Kidney tubule cell (primary cell): ENCODE measurements at regions not wholly inside any gene's neighbourhood (a gene's known extent, or its start where the extent isn't known, plus 50 kb on each side); places are given as distances from the start of the nearest gene placed in this dataset.

Source experiments
- DNase-seq: peaks from one replicate; pipeline ENCODE4 v3.0.0-alpha.2; 2018; ENCODE audit warnings: low spot score

GRCh38 chr10:78905015-78905956, 163.5 kb upstream of the ZMIZ1 start:
- no peak for DNase-seq

GRCh38 chr10:78905957-78906308, 162.8 kb upstream of the ZMIZ1 start:
- DNase-seq: no peak

GRCh38 chr10:78906734-78907390, 161.9 kb upstream of the ZMIZ1 start:
- no peak for DNase-seq

GRCh38 chr10:78907551-78908211, 161.1 kb upstream of the ZMIZ1 start:
- DNase-seq: no peak

- DNase-seq: no peak
These were observed 159.5 kb upstream of the ZMIZ1 start for GRCh38 chr10:78909221-78909620.

- DNase-seq: no peak
These were observed 158.7 kb upstream of the ZMIZ1 start for GRCh38 chr10:78910021-78910420.

- no peak for DNase-seq
These were observed 158.3 kb upstream of the ZMIZ1 start for GRCh38 chr10:78910476-78910875.

- no peak for DNase-seq
These were observed 157.9 kb upstream of the ZMIZ1 start for GRCh38 chr10:78910886-78911285.

GRCh38 chr10:78911533-78912340, 157.0 kb upstream of the ZMIZ1 start:
- no peak for DNase-seq

- DNase-seq: no peak
These were observed 156.2 kb upstream of the ZMIZ1 start for GRCh38 chr10:78912361-78913218.

- no peak for DNase-seq
These were observed 155.3 kb upstream of the ZMIZ1 start for GRCh38 chr10:78913219-78914059.

GRCh38 chr10:78914060-78914378, 154.7 kb upstream of the ZMIZ1 start:
- DNase-seq: no peak

GRCh38 chr10:78914502-78915189, 154.1 kb upstream of the ZMIZ1 start:
- no peak for DNase-seq

- DNase-seq: no peak
These were observed 153.6 kb upstream of the ZMIZ1 start for GRCh38 chr10:78915190-78915518.

GRCh38 chr10:78916227-78916626, 152.5 kb upstream of the ZMIZ1 start:
- no peak for DNase-seq

- DNase-seq: no peak
These were observed 149.4 kb upstream of the ZMIZ1 start for GRCh38 chr10:78919181-78919966.

- no peak for DNase-seq
These were observed 148.8 kb upstream of the ZMIZ1 start for GRCh38 chr10:78920011-78920410.

GRCh38 chr10:78921895-78922294, 146.9 kb upstream of the ZMIZ1 start:
- DNase-seq: no peak
